ENCODE measurements at regions not wholly inside any gene's neighbourhood (a gene's known extent, or its start where the extent isn't known, plus 50 kb on each side); places are given as distances from the start of the nearest gene placed in this dataset.

DNA sequence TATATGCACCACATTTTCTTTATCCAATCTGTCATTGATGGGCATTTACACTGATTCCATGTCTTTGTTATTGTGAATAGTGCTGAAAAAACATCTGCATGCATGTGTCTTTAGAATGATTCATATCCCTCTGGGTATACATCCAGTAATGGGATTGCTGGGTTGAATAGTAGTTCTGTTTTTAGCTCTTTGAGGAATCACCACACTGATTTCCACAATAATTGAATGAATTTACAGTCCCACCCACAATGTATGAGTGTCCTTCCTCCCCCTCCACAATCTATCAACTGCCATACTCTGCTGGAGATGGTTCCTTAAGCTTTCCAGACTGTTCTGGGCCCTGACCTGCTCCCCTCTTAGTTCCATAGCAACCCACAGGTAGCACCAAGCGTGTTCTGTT lies 667.0 kb downstream of the LIG4 start:
- no peak for DNase-seq

- peak; percentile 70 for DNase-seq
These were observed 669.3 kb downstream of the LIG4 start for GRCh38 chr13:107545946-107546502.

GRCh38 chr13:107534548-107534947 lies 680.8 kb downstream of the LIG4 start:
- DNase-seq: no peak

- no peak for DNase-seq
These were observed 683.5 kb downstream of the LIG4 start for GRCh38 chr13:107531816-107532215.

DNA sequence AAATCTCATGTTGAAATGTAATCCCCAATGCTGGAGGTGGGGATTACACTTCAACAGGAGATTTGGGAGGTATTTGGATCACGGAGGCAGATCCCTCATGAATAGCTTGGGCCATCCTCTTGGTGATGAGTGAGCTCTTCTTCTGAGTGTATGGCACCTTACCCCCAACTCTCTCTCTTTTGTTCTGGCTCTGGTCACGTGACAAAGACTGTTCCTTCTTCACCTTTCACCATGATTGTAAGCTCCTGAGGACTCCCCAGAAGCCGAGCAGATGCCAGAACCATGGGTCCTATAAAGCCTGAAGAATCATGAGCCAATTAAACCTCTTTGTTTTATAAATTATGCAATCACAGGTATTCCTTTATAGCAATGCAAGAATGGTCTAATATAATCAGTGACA lies 684.2 kb downstream of the LIG4 start:
- DNase-seq: no peak

DNA sequence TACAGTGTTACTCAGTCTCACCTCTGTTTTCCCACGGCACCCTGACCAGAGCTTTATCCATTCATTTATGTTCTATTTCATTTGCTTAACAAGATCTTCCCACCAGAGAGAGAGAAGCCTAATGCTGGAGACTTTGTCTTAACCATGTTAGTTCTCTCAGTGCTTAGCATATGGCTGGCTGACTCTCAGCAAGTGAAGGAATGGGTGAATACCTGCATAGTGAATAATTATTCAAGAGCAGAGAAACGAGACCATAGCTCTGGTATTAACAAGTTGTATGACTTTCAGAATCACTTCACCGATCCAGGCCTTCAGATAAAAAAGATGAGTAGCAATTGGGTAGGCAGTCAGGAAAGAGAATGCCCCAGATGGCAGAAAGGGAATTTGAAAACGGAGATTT lies 686.3 kb downstream of the LIG4 start:
- DNase-seq: no peak

GRCh38 chr13:107518780-107519179 lies 696.6 kb downstream of the LIG4 start:
- no peak for DNase-seq

DNA sequence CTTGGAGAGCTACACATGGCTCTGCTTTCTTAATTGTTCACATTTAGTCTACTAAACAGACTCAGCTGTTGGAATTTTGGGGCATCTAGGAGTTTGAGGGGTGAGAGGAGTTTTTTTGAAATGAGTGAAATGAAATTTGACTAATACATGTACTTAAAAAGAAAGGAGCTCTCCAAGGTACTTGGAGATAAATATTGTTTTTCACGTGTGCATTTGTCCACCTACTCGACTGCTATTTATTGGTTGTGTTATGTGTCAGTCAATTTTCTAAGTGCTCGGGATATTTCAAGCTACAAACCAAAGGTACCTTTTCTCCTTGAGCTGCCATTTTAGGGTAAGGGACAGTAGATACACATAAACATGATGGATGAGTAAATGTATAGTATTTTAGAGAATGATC lies 697.0 kb downstream of the LIG4 start:
- no peak for DNase-seq

DNA sequence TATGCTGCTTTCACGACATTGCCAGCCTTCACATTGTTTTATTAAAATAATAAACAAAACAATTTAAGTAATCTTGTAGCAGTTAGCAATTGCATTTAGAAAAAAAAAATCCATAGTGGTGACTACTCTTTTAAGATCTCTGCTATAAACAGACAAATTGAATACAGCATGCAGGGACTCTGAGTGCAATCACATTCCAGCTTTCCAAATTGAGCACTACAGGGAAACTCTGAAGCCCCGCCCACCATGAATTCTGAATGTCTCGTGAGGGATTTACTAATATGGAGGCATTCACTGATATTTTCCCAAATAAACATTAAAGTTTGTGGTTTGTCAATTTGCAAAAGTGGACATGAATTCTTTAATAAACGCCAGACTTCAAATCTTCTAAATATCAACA lies 698.8 kb downstream of the LIG4 start:
- DNase-seq: no peak

GRCh38 chr13:107512551-107512950 lies 702.8 kb downstream of the LIG4 start:
- no peak for DNase-seq

GRCh38 chr13:107497661-107498060 lies 717.7 kb downstream of the LIG4 start:
- DNase-seq: no peak

DNA sequence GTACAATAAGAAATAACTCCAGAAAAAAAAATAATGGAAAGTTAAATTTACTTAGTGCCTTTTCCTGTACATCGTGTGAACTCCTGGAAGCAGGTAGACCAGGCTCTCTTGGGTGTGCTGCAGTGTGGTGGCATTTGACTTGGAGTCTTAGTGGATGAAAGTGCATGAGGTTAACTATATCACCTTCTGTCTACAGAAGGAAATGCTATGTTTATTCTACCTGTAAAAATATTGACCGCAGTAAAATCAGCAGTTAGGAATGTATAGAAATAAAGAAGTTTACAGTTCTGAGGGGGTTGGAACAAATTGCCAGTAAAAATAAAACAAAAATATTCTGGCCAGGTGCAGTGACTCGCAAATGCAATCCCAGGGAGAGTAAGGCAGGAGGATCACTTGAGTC lies 722.1 kb downstream of the LIG4 start:
- DNase-seq: no peak

DNA sequence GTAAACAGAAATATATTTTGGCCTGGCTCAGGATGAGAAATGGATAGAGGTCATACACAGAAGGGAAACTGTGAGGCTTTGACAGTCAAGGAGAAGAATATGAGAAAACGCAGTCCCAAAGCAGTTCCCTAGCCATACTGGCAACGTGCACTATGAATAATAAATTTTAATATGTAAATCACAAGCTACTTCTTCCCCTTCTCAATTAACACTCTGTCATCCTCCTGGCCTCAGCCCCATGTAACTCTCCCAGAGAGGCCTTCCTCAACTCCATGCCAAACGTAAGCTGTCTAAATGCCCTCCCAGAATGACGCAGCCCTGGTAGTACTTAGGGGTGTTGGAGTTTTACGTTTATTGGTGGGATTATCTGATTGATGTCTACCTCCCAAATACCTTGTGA lies 732.6 kb downstream of the LIG4 start:
- DNase-seq: no peak

- no peak for DNase-seq
These were observed 735.2 kb downstream of the LIG4 start for GRCh38 chr13:107480130-107480529.

DNA sequence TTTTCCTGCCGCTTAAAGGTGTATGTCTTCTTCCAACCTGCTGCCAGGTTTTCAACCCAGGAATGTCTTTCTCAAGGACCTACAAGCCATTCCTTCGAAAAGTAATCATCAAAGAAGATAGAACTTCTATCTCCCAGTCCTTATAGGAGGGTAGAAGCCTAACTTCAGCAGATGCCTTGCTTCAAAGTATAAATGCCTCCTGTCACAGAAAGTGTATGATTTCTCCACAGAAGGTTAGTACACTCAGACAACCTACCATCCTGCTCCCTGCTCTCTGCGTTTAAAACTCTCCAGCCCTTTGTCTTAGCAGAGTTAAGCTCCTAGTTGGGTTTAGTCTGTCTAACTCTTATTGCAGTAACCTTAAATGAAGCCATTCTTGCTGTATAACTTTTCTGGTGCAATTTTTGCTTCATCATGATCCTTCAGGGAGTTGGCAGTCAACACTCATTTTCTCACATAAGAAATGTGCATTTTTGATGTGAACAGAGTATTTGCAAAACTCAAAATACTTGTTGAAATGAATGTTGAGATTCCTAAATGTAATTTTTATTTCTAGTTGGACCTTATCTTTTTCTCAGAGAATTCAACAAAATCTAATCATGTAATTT lies 737.5 kb downstream of the LIG4 start:
- DNase-seq: no peak

GRCh38 chr13:107475753-107476453 lies 739.4 kb downstream of the LIG4 start:
- DNase-seq: no peak

- no peak for DNase-seq
These were observed 742.1 kb downstream of the LIG4 start for GRCh38 chr13:107473253-107473652.

DNA sequence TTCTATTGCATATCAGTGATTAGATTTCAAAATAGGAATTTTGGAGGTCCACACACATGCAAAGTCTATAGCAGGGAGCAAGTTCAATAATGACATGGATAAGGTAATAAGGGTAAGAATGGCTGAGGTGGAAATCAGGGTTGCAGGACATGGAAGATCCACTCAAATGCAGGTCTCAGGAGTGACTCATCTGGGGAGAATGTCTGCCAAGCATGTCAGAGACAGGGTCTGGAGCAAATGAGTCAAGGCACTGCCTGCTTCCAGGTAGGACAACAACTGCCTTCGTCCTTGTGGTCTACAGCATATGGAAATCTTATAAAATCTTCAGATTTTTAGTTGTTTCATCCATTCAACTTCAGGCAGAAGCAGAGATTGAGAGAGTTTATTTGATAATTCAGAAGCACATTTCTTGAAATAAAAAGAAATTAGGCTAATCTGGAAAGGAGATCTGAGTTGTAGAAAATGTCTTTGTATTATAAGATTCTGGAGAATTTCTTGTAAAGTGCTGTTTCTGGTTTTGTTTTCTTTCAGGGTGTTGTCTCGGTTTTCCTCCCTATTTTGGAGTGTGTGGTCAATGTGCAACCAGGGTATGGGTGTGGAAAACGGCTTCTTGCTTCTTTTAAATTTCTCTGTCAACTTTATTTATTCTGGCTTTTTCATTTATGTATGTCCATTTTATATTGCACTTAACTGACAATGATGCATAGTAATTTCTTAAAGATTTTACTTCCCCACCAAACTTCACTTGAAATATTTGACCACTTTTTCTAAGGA lies 748.8 kb downstream of the LIG4 start:
- DNase-seq: no peak

DNA sequence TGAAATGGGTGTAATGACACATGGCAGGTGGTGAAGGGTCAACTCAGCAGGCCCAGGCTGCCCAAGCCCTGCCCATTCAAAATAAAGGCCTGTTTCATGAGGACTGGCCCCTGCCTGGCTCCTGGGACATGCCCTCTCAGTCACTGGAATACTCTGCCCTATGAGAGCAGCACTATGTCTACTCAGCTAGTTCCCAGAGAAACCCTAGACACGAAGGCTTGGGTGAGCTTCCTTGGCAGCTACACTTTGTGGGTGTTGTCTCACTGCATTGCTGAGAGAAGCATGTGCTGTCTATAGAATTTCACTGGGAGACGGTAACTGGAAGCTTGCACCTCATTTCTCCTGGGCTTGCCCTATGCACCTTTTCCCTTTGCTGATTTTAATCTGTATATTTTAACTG lies 752.8 kb downstream of the LIG4 start:
- no peak for DNase-seq

DNA sequence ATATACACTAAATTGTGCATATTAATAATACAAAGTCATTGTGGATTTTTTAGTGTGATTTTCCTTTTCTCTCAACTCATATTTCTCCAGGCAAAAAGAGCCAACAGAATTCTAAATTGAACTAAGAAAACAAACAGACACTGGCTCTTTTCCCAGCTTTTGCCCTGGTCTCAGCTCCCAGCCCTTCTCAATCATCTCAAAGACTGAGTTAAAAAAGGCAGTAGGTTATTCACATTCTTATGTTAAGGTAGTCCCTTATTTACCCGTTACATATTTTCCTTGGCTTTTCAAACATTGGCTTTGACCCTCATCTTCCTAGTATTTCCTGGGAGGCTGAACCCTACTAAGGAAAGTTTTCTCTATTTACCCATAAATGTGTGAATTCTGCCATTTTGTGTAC lies 753.6 kb downstream of the LIG4 start:
- DNase-seq: no peak

- DNase-seq: no peak
These were observed 755.9 kb downstream of the LIG4 start for GRCh38 chr13:107459430-107459829.

- DNase-seq: no peak
These were observed 757.1 kb downstream of the LIG4 start for GRCh38 chr13:107458269-107458668.

DNA sequence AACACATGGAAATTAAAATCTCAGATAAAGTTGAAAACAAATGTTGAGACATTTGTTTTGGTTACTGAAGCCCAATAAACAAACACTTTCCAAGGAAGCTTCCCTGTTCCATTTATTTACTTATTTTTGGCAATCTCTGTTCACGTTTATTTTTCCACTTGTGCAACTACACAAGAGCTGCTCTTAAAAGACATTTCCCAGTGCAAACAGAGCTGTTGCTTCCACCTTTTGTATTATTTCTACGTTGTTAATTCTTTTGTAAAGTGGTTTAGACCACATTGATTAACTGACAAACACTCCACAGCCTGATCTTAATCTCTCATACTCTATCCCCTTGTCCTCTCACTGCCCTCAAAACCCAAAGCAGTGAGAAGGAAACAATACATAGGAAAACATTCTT lies 757.6 kb downstream of the LIG4 start:
- DNase-seq: peak; percentile 86

GRCh38 chr13:107456431-107456830 lies 758.9 kb downstream of the LIG4 start:
- DNase-seq: no peak

Data from NCI-H187 treated with DMSO at 0.1 percent for 48 hours (cell line).